ENCODE measurements at regions not wholly inside any gene's neighbourhood (a gene's known extent, or its start where the extent isn't known, plus 50 kb on each side); places are given as distances from the start of the nearest gene placed in this dataset.

DNA sequence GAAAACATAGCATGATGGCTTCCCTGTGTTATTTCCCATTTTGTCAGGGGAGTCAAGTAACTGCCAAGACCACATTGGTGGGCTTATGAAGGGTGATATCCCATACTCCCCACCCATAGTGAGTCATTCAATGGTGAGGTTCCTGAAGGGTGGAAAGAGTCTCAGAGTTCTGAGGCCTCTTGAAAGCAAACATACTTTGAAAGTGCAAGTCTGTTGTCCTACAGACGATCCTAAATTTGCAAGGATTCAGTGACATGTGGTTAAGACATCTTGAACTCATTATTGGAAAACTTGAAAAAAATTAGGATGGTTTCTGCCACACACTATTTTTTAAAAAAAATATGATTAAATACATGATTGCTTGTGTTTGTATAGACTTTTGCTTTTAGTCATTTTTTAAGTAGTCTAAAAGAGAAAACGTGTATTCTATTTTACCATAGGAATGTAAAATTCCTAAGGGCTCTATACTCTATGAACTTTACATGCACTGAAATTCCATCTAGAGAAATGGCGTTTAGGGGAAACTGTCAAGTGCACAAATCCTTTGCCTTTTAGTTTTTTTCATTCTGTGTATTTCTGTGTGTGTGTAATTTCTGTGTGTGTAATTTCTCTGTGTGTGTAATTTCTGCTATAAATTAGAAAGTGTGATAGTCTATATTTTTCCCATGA is 225.5 kb upstream of the ADAMTS5 start:
- H3K27me3 Mint-ChIP-seq (ENCODE audit: low read depth, unreplicated experiment) = no peaks in the 10 kb centered on the region
- FAIRE-seq = no peak
- Histone ChIP-seq H3K4me1 (ENCODE audit: insufficient read depth, low read length) (no peaks in the 10 kb centered on the region), H3K27ac (ENCODE audit: low read depth, low read length) (no peak overlapping the region), H3K4me3 (ENCODE audit: insufficient read depth, low read depth, low read length) (no peak overlapping the region), H3K9ac (ENCODE audit: low read length) (no peak overlapping the region), H4K20me1 (ENCODE audit: insufficient read depth, low read length) (no peaks in the 10 kb centered on the region), H3K4me2 (ENCODE audit: low read length) (no peak overlapping the region), H2AFZ (ENCODE audit: low read depth, low read length) (no peak overlapping the region), H3K27me3 (ENCODE audit: insufficient read depth, low read length) (no peaks in the 10 kb centered on the region), H3K79me2 (ENCODE audit: insufficient read depth, low read length) (no peaks in the 10 kb centered on the region), H3K9me3 (ENCODE audit: insufficient read depth, low read depth, low read length) (no peaks in the 10 kb centered on the region), H3K36me3 (ENCODE audit: insufficient read depth, low read length) (no peaks in the 10 kb centered on the region)
- H3K4me1 Mint-ChIP-seq (ENCODE audit: low read depth, unreplicated experiment) = no peaks in the 10 kb centered on the region
- H3K9me3 Mint-ChIP-seq (ENCODE audit: unreplicated experiment) = no peaks in the 10 kb centered on the region
- no peaks in the 10 kb centered on the region for H3K36me3 Mint-ChIP-seq (ENCODE audit: low read depth, unreplicated experiment)
- H3K27ac Mint-ChIP-seq (ENCODE audit: unreplicated experiment) = no peak overlapping the region
- DNase-seq (ENCODE audit: low read depth) = no peak
- TF ChIP-seq CTCF (IDR thresholded peaks at IDR 0.05; ENCODE audit: insufficient read depth, low read depth, low read length) (no peak), EZH2 (IDR thresholded peaks at IDR 0.05; ENCODE audit: insufficient read depth, low read length) (no peak)
- H3K4me3 Mint-ChIP-seq (ENCODE audit: unreplicated experiment) = no peak overlapping the region

DNA sequence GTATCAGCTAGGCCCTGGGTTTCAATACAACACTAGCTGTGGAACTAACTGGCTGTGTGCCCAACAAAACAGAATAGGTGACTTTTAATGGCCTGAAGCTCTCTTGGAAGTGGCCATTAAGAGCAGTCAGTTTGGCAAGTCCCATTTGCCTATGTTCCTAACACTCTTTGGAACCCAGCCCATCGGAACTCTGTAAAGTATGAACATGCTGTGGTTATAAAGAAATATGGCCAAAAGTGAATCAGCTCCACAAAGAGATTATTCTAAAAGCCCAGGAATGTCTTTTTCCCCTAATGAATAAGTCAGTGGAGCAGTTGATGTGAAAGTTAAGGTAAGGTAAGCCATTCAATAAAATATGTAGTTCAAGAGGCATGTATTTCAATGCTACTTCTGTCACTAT is 223.7 kb upstream of the ADAMTS5 start:
- no peaks in the 10 kb centered on the region for H3K27me3 Mint-ChIP-seq (ENCODE audit: low read depth, unreplicated experiment)

More for the DNA sequence above, 223.7 kb upstream of the ADAMTS5 start:
- H3K4me3 Mint-ChIP-seq (ENCODE audit: unreplicated experiment) = no peak overlapping the region
- no peaks in the 10 kb centered on the region for H3K79me2 ChIP-seq (ENCODE audit: insufficient read depth, low read length)
- H3K36me3 ChIP-seq (ENCODE audit: insufficient read depth, low read length) = no peaks in the 10 kb centered on the region
- no peaks in the 10 kb centered on the region for H3K4me1 ChIP-seq (ENCODE audit: insufficient read depth, low read length)
- H3K4me2 ChIP-seq (ENCODE audit: low read length) = no peak overlapping the region
- no peak overlapping the region for H3K4me3 ChIP-seq (ENCODE audit: insufficient read depth, low read depth, low read length)
- no peaks in the 10 kb centered on the region for H3K36me3 Mint-ChIP-seq (ENCODE audit: low read depth, unreplicated experiment)
- no peaks in the 10 kb centered on the region for H3K4me1 Mint-ChIP-seq (ENCODE audit: low read depth, unreplicated experiment)
- no peak overlapping the region for H2AFZ ChIP-seq (ENCODE audit: low read depth, low read length)
- H3K27ac Mint-ChIP-seq (ENCODE audit: unreplicated experiment) = no peak overlapping the region
- no peak for FAIRE-seq
- no peaks in the 10 kb centered on the region for H3K9me3 ChIP-seq (ENCODE audit: insufficient read depth, low read depth, low read length)
- no peaks in the 10 kb centered on the region for H3K27me3 ChIP-seq (ENCODE audit: insufficient read depth, low read length)
- peak; percentile 57 for DNase-seq (ENCODE audit: low read depth)
- H3K27ac ChIP-seq (ENCODE audit: low read depth, low read length) = no peak overlapping the region
- H3K9me3 Mint-ChIP-seq (ENCODE audit: unreplicated experiment) = no peaks in the 10 kb centered on the region
- H3K9ac ChIP-seq (ENCODE audit: low read length) = no peak overlapping the region
- H4K20me1 ChIP-seq (ENCODE audit: insufficient read depth, low read length) = no peaks in the 10 kb centered on the region
- TF ChIP-seq EZH2 (IDR thresholded peaks at IDR 0.05; ENCODE audit: insufficient read depth, low read length) (no peak), CTCF (IDR thresholded peaks at IDR 0.05; ENCODE audit: insufficient read depth, low read depth, low read length) (no peak)
